ENCODE measurements at regions not wholly inside any gene's neighbourhood (a gene's known extent, or its start where the extent isn't known, plus 50 kb on each side); places are given as distances from the start of the nearest gene placed in this dataset.

DNA sequence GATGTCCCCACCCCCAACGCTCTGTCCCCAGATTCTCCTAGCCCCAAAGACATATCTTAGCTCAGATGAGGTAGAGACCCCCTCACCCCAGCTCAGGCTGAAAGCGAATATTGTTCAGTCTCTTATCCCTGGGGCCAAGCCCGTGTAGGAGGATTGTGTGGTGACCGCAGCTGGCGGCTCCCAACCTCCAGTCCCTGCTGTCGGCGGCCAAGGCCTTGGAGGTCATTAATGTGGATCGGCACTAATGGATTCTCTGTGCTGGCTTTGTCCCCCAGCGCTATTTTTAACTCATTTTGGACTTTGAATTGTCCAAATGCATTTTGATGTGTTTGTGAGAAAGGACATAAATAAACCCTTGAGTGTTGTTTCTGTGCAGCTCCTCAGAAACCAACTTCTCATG lies 124.2 kb downstream of the UQCRFS1 start:
- no peak for DNase-seq (ENCODE audit: low read depth)
- TF ChIP-seq MYC (IDR thresholded peaks at IDR 0.05; ENCODE audit: low read depth, low read length), result no peak
- TF ChIP-seq, protein P1, sequence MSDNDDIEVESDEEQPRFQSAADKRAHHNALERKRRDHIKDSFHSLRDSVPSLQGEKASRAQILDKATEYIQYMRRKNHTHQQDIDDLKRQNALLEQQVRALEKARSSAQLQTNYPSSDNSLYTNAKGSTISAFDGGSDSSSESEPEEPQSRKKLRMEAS (IDR thresholded peaks at IDR 0.05; ENCODE audit: low read depth, low read length), result no peak
- no peak for TF ChIP-seq POLR2A (IDR thresholded peaks at IDR 0.05; ENCODE audit: extremely low read depth, insufficient read length)
- TF ChIP-seq, protein P2, sequence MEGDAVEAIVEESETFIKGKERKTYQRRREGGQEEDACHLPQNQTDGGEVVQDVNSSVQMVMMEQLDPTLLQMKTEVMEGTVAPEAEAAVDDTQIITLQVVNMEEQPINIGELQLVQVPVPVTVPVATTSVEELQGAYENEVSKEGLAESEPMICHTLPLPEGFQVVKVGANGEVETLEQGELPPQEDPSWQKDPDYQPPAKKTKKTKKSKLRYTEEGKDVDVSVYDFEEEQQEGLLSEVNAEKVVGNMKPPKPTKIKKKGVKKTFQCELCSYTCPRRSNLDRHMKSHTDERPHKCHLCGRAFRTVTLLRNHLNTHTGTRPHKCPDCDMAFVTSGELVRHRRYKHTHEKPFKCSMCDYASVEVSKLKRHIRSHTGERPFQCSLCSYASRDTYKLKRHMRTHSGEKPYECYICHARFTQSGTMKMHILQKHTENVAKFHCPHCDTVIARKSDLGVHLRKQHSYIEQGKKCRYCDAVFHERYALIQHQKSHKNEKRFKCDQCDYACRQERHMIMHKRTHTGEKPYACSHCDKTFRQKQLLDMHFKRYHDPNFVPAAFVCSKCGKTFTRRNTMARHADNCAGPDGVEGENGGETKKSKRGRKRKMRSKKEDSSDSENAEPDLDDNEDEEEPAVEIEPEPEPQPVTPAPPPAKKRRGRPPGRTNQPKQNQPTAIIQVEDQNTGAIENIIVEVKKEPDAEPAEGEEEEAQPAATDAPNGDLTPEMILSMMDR (IDR thresholded peaks at IDR 0.05; ENCODE audit: low read depth, low read length), result no peak

DNA sequence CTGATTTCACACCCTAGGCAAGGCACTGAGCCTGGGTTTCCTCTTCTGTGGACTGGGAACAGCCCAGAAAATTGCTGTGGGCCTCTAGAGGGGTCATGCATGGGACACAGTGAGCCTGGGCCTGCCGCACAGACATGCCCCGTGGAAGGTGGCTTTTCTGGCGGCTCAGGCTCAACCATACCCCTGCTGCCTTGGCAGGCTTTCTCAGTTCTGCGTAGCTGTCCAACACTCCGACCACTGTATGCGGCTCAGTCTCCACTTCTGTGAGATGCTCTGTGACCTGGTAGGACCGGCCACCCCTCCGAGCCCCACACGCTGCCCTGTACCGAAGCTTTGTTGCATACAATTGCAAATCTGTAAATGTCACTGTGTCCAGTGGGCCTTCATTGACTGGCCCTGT lies 126.3 kb downstream of the UQCRFS1 start:
- no peak overlapping the region for H3K4me3 ChIP-seq (ENCODE audit: low read depth, low read length)
- TF ChIP-seq, protein P2 (IDR thresholded peaks at IDR 0.05; ENCODE audit: low read depth, low read length), result no peak
- TF ChIP-seq POLR2A (IDR thresholded peaks at IDR 0.05; ENCODE audit: extremely low read depth, insufficient read length), result no peak
- TF ChIP-seq MYC (IDR thresholded peaks at IDR 0.05; ENCODE audit: low read depth, low read length), result no peak
- TF ChIP-seq, protein P1 (IDR thresholded peaks at IDR 0.05; ENCODE audit: low read depth, low read length), result no peak
- DNase-seq (ENCODE audit: low read depth), result no peak

More for the DNA sequence above, 124.2 kb downstream of the UQCRFS1 start:
- H3K4me3 ChIP-seq (ENCODE audit: low read depth, low read length), result no peak overlapping the region

DNA sequence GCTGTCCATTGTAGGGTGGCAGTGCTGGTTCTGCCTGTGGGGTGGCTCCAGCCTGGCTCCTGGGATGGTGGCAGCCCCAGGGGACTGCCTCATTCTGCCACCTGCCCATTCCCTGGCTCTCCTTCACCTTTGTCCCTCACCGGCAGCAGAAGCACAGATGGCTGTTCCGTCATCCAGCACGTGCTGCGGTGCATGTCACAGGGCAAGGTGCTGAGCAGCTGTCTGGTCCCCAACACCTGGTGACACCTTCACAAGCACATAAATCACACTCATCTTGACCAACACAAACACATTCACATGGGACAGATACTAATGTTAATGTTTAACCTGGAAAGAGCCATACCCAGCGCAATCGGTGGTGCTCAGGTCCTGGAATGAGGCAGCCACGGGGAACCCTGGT lies 126.8 kb downstream of the UQCRFS1 start:
- no peak overlapping the region for H3K4me3 ChIP-seq (ENCODE audit: low read depth, low read length)
- TF ChIP-seq, protein P1 (IDR thresholded peaks at IDR 0.05; ENCODE audit: low read depth, low read length), result no peak
- TF ChIP-seq MYC (IDR thresholded peaks at IDR 0.05; ENCODE audit: low read depth, low read length) (no peak), POLR2A (IDR thresholded peaks at IDR 0.05; ENCODE audit: extremely low read depth, insufficient read length) (no peak)
- TF ChIP-seq, protein P2 (IDR thresholded peaks at IDR 0.05; ENCODE audit: low read depth, low read length), result no peak
- no peak for DNase-seq (ENCODE audit: low read depth)

DNA sequence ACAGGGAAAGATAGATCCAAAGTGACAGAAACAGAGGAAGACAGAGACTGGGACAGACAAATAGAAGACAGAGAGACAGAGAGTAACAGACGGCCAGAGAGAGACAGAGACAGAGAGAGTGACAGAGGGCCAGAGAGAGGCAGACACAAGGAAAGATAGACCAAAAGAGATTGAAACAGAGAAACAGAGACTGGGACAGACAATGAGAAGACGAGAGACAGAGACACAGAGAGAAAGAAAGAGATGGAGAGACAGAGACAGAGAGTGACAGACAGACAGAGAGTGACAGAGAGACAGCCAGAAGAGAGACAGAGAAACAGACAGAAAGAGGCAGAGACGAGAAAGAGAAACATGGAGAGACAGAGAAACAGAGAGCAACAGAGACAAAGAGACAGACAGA lies 127.3 kb downstream of the UQCRFS1 start:
- no peak overlapping the region for H3K4me3 ChIP-seq (ENCODE audit: low read depth, low read length)
- TF ChIP-seq, protein P1 (IDR thresholded peaks at IDR 0.05; ENCODE audit: low read depth, low read length), result no peak
- DNase-seq (ENCODE audit: low read depth), result no peak

DNA sequence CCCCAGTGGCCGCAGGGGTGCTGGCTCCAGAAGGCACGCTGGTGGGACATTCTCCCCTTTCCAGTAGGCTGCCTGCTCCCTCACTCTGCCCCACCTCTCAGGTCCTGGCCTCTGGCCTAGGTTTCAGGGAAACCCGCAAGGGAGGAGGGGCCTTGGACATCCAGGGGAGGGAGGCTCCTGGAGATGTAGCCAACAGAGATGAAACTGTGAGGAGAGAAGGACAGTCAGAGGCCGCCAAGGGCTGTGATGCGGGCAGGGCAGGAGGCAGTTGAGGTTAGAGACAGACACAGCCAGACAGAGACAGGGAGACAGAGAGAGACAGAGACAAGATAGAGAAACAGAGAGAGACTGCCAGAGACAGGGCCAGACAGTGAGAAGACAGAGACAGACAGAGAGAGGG lies 127.7 kb downstream of the UQCRFS1 start:
- no peak overlapping the region for H3K4me3 ChIP-seq (ENCODE audit: low read depth, low read length)
- DNase-seq (ENCODE audit: low read depth), result no peak
- TF ChIP-seq MYC (IDR thresholded peaks at IDR 0.05; ENCODE audit: low read depth, low read length), result no peak
- TF ChIP-seq POLR2A (IDR thresholded peaks at IDR 0.05; ENCODE audit: extremely low read depth, insufficient read length), result no peak
- TF ChIP-seq, protein P2 (IDR thresholded peaks at IDR 0.05; ENCODE audit: low read depth, low read length), result no peak
- TF ChIP-seq, protein P1 (IDR thresholded peaks at IDR 0.05; ENCODE audit: low read depth, low read length), result no peak

DNA sequence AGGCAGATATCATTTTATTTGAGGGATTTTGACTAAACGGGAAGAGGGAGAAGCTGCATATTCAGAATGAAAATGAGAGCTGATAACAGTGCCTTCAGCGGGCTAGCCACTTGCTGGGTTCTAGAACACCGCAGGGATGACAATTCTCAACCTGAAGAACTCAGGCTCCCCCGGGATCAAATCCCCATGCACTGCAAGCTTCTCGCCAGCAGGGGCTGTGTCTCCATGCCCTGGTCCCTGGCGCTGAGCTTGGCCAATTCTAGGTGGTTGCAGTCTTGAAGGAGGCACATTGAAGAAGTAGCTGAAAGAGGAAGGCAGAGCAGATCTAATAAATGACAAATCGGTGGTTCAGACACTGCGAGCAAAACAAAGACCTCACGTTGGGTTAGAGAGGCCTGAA lies 128.7 kb downstream of the UQCRFS1 start:
- H3K4me3 ChIP-seq (ENCODE audit: low read depth, low read length), result no peak overlapping the region
- TF ChIP-seq, protein P2 (IDR thresholded peaks at IDR 0.05; ENCODE audit: low read depth, low read length), result peak; percentile 57
- TF ChIP-seq, protein P1 (IDR thresholded peaks at IDR 0.05; ENCODE audit: low read depth, low read length), result no peak
- DNase-seq (ENCODE audit: low read depth), result peak; percentile 61
